ENCODE measurements at regions not wholly inside any gene's neighbourhood (a gene's known extent, or its start where the extent isn't known, plus 50 kb on each side); places are given as distances from the start of the nearest gene placed in this dataset.

DNA sequence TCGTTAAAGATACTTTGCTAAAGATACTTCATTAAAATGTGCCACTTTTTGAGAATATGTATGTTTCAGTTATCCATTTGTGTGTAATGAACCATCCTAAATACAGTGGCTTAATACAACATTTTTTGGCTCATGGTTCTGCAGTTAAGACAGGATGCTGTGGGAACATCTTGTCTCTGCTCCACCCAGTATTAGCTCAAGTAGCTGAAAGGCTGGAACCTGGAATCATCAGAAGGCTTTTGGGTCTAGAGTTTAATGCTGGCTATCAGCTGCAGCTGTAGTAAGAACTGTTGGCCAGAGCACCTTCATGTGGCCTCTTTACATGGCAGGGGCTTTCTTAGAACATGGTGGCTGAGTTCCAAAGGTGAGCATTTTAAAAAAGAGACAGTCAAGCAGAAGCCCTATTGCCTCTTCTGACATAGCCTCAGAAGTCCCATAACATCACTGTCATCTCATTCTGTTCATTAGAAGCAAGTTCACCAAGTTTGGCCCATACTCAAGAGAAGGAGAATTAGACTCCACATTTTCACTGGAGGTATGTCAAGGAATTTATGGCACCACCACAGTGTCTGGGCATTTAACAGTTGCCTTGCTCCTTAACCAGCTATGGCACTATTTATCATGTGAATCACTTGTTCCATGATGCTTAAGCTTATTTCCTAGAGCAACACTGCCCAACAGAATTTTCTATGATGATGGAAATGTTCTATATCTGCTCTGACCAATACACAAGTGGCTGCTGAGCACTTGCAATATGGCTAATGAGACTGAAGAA, 70.4 kb upstream of the PDZRN3 start:
- no peaks in the 10 kb centered on the region for H3K27me3 Mint-ChIP-seq (ENCODE audit: low read depth in 3 of 3)
- intact Hi-C loops (cut with micrococcal nuclease), result no loop called here
- H3K4me2 ChIP-seq (replicated peaks; ENCODE audit: extremely low read depth, low read length, poor library complexity, severe bottlenecking), result no peak overlapping the region
- H3K4me1 ChIP-seq (ENCODE audit: control insufficient read depth in 1 of 2, insufficient read depth in 2 of 2, low read length in 2 of 2), result no peaks in the 10 kb centered on the region
- no peaks in the 10 kb centered on the region for H3K36me3 Mint-ChIP-seq
- DNase-seq, result no peak
- H3K4me3 ChIP-seq (replicated peaks in 1 of 3; ENCODE audit: low read depth in 2 of 3, low read length in 3 of 3), result no peak overlapping the region
- H3K9me3 Mint-ChIP-seq, result peaks cover 0 to 6% (median 2%) of the 10 kb centered on the region in 7 donors
- H3K79me2 ChIP-seq (ENCODE audit: insufficient read depth, low read length), result no peaks in the 10 kb centered on the region
- no peaks in the 10 kb centered on the region for H3K36me3 ChIP-seq (replicated peaks in 1 of 2; ENCODE audit: control insufficient read depth in 1 of 2, insufficient read depth in 2 of 2, low read length in 2 of 2)
- H3K4me1 Mint-ChIP-seq, result no peaks in the 10 kb centered on the region
- peaks cover 3 to 4% of the 10 kb centered on the region in 2 donors for H3K9me3 ChIP-seq (replicated peaks in 1 of 2; ENCODE audit: control insufficient read depth in 1 of 2, insufficient read depth in 1 of 2, low read length in 2 of 2)
- no peak overlapping the region for H3K9ac ChIP-seq (ENCODE audit: insufficient read depth, low read length, poor library complexity, severe bottlenecking)
- no peaks in the 10 kb centered on the region for H3K27me3 ChIP-seq (ENCODE audit: control insufficient read depth in 2 of 2, insufficient read depth in 2 of 2, low read length in 2 of 2)
- TF ChIP-seq, protein P1, sequence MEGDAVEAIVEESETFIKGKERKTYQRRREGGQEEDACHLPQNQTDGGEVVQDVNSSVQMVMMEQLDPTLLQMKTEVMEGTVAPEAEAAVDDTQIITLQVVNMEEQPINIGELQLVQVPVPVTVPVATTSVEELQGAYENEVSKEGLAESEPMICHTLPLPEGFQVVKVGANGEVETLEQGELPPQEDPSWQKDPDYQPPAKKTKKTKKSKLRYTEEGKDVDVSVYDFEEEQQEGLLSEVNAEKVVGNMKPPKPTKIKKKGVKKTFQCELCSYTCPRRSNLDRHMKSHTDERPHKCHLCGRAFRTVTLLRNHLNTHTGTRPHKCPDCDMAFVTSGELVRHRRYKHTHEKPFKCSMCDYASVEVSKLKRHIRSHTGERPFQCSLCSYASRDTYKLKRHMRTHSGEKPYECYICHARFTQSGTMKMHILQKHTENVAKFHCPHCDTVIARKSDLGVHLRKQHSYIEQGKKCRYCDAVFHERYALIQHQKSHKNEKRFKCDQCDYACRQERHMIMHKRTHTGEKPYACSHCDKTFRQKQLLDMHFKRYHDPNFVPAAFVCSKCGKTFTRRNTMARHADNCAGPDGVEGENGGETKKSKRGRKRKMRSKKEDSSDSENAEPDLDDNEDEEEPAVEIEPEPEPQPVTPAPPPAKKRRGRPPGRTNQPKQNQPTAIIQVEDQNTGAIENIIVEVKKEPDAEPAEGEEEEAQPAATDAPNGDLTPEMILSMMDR (IDR thresholded peaks at IDR 0.05), result no peak
- H2AFZ ChIP-seq (ENCODE audit: insufficient read depth, low read depth, low read length, poor library complexity, severe bottlenecking), result no peak overlapping the region
- no peak overlapping the region for H3K4me3 Mint-ChIP-seq
- WGBS (ENCODE audit: insufficient coverage), result no CpG with 5 or more reads among the region's 1 CpG
- H4K20me1 ChIP-seq (ENCODE audit: insufficient read depth, low read length), result no peaks in the 10 kb centered on the region
- no peak overlapping the region for H3K27ac ChIP-seq (ENCODE audit: low read depth in 1 of 2, low read length in 2 of 2)
- no peak overlapping the region for H3K27ac Mint-ChIP-seq

DNA sequence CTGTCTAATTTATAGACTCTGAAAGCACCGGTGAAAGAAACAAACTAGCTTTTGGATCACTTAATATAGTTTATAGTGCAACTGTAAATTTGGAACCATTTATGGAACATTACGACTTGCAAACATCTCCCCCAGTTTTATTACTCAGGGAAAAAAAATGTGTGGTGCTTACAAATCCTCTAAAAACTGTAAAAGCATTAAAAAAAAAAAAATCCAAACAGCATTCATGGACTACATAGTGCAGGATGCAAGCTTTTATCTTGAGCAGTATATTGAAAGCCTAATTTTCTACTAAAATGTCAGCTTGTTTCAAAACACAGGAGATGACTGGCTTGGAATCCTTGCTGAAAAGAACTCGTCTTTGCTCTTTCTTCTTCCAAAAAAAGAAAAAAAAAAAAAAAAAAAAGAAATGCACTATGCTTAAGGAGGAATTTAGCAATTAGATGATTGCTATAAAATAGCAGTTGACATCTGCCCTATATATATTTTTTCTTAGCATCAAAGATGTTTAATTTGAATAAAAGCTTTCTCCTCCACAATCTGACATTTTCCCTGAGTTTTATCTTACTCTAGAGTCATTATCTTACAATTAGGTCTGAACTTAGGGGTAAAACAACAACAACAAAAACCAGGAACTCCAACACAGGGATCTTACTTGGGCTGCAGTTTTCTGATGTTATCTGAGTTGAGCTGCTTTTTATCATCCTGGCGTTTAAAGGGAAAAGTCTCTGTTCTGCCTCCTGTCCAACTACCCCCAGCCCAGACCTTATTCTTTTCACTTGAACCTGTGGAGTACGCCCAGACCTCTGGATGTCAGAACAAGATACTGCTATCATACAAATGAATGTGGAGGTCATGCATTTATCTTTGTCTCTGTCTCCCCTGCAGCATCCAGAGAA, 62.6 kb upstream of the PDZRN3 start:
- peaks cover 2 to 3% (median 2%) of the 10 kb centered on the region in 3 donors for H3K27me3 Mint-ChIP-seq (ENCODE audit: low read depth in 3 of 3)
- Histone ChIP-seq H3K36me3 (replicated peaks in 1 of 2; ENCODE audit: control insufficient read depth in 1 of 2, insufficient read depth in 2 of 2, low read length in 2 of 2) (no peaks in the 10 kb centered on the region), H3K27ac (ENCODE audit: low read depth in 1 of 2, low read length in 2 of 2) (no peak overlapping the region), H2AFZ (ENCODE audit: insufficient read depth, low read depth, low read length, poor library complexity, severe bottlenecking) (no peak overlapping the region), H3K79me2 (ENCODE audit: insufficient read depth, low read length) (no peaks in the 10 kb centered on the region), H4K20me1 (ENCODE audit: insufficient read depth, low read length) (no peaks in the 10 kb centered on the region), H3K4me2 (replicated peaks; ENCODE audit: extremely low read depth, low read length, poor library complexity, severe bottlenecking) (no peak overlapping the region), H3K27me3 (ENCODE audit: control insufficient read depth in 2 of 2, insufficient read depth in 2 of 2, low read length in 2 of 2) (no peaks in the 10 kb centered on the region), H3K4me1 (ENCODE audit: control insufficient read depth in 1 of 2, insufficient read depth in 2 of 2, low read length in 2 of 2) (no peaks in the 10 kb centered on the region), H3K9ac (ENCODE audit: insufficient read depth, low read length, poor library complexity, severe bottlenecking) (no peak overlapping the region), H3K4me3 (replicated peaks in 1 of 3; ENCODE audit: low read depth in 2 of 3, low read length in 3 of 3) (no peak overlapping the region), H3K9me3 (replicated peaks in 1 of 2; ENCODE audit: control insufficient read depth in 1 of 2, insufficient read depth in 1 of 2, low read length in 2 of 2) (no peaks in the 10 kb centered on the region)
- intact Hi-C loops (cut with micrococcal nuclease), result no loop called here
- WGBS (ENCODE audit: insufficient coverage), result 100% methylated on average over 1 of the region's 5 CpGs
- H3K36me3 Mint-ChIP-seq, result no peaks in the 10 kb centered on the region
- DNase-seq, result no peak
- no peak overlapping the region for H3K27ac Mint-ChIP-seq
- H3K4me1 Mint-ChIP-seq, result no peaks in the 10 kb centered on the region
- H3K9me3 Mint-ChIP-seq, result peaks cover 0 to 5% (median 3%) of the 10 kb centered on the region in 7 donors
- TF ChIP-seq, protein P1 (IDR thresholded peaks at IDR 0.05), result no peak
- no peak overlapping the region for H3K4me3 Mint-ChIP-seq

All from CD14-positive monocyte (primary cell).